Stimulated activated CD8-positive, alpha-beta memory T cell treated with anti-CD3 and anti-CD28 coated beads, Interleukin-15, amount 100 ng/mL, for 48 hours (primary cell): ENCODE measurements at regions not wholly inside any gene's neighbourhood (a gene's known extent, or its start where the extent isn't known, plus 50 kb on each side); places are given as distances from the start of the nearest gene placed in this dataset.
"Not testable (repeated sequence)": the region's sequence is repeated elsewhere in the genome, so short reads cannot be mapped to it uniquely, and the experiment has no call there.

Experiments
- DNase-seq, 2 donors: peaks; one replicate each; pipeline ENCODE4 v3.0.0-alpha.2; 2020; ENCODE audit warnings: low read depth in 2 of 2

- no peak for DNase-seq
These were observed 619.6 kb upstream of the AUTS2 start for GRCh38 chr7:68978710-68979109.

- DNase-seq = no peak
These were observed 618.3 kb upstream of the AUTS2 start for GRCh38 chr7:68980011-68980410.

DNA sequence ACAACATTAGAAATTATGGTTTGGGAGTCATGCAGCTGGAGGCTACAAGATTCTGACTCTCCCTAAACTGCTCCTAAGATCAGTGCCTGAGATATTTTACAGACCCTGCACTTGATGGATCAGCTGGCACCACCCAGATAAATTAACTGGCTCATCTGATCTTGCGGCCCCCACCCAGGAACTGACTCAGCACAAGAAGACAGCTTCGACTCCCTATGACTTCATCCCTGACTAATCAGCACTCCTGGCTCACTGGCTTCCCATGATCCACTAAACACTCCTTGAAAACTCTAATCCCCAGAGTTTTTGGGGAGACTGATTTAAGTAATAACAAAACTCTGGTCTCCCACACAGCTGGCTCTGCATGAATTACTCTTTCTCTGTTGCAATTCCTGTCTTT, 617.8 kb upstream of the AUTS2 start:
- not testable (repeated sequence) for DNase-seq

- no peak for DNase-seq
These were observed 614.0 kb upstream of the AUTS2 start for GRCh38 chr7:68984306-68984705.

DNA sequence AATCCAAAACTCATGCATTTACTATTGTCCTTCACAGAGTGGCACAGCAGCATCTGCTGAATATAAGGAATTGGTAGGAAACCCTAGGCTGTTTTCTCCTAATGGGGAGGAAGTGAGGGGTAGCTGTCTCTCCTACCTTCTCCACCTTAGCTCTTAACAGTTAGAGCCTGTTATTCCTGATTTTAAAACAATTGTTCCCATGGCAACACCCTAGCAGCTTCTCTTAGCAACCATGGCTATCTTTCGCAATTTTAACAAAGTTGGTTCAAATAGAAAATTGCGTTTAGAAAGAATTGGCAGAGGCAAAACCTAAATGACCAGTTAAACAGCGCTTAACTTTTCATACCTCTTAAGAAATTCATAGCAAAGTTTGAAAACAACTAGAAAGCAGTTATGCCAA, 603.4 kb upstream of the AUTS2 start:
- DNase-seq = no peak

GRCh38 chr7:68998136-68998535, 600.1 kb upstream of the AUTS2 start:
- no peak for DNase-seq

DNA sequence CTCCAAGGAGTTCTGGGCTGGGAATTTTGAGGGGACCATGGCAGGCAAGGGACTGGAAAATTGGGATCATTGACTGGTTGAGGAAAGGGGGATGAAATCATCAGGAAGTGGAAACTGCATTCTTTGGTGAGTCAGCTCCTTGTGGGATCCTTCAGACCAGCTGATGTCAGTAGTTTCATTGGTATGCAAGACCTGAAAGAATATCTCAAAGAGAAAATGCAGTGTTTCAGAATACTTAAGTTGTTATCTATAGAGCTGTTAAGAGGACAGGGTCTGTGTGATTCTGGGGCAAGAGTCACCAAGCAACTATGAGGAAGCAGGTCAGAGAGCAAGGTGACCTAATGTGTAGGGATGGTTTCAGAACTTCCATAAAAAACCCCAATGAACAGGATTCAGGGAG, 595.9 kb upstream of the AUTS2 start:
- no peak for DNase-seq

GRCh38 chr7:69012149-69012548, 586.1 kb upstream of the AUTS2 start:
- DNase-seq = no peak

DNA sequence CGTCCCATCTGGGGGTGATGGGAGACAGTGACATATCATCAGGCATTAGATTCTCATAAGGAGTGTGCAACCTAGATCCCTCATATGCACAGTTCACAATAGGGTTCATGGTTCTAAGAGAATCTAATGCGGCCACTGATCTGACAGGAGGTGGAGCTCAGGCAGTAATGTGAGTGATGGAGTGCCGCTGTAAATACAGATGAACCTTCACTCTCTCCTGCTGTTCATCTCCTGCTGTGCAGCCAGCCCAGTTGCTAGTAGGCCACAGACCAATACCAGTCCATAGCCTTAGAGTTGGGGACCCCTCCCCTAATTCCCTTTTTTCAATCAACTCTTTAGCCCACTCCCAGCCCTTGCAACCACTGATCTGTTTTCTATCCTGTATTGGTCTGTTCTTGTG, 581.1 kb upstream of the AUTS2 start:
- no peak for DNase-seq

GRCh38 chr7:69018200-69018599, 580.1 kb upstream of the AUTS2 start:
- no peak for DNase-seq

DNA sequence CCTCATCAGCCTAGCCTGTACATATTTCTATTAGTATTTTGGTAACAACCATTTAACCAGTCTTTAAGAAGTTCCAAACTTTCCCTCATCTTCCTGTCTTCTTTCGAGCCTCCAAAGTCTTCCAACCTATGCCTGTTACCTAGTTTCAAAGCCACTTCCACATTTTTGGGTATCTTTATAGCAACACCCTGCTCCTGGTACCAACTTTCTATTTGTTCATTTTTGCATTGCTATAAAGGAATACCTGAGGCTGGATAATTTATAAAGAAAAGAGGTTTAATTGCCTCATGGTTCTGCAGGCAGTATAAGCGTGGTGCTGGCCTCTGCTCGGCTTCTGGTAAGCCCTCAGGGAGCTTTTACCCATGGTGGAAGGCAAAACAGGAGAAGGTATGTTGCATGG, 578.8 kb upstream of the AUTS2 start:
- DNase-seq = no peak

GRCh38 chr7:69020536-69020935, 577.7 kb upstream of the AUTS2 start:
- no peak for DNase-seq

DNA sequence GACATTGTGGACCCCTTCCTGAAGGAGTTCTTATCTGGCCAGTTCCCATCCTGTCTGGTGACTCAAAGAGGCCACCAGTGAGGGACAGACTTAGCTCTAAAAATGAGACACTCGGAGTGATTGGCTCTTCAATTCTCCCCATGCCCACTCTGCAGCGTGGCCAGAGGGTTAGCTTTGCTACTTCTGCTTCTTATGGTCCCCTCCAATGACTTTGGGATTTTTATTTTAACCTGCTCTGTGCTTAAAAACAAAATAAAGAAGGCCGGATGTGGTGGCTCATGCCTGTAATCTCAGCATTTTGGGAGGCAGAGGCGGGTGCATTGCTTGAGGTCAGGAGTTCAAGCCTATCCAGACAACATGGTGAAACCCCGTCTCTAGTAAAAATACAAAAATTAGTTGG, 573.0 kb upstream of the AUTS2 start:
- no peak for DNase-seq

GRCh38 chr7:69032848-69033247, 565.4 kb upstream of the AUTS2 start:
- DNase-seq = no peak

GRCh38 chr7:69035826-69036225, 562.4 kb upstream of the AUTS2 start:
- DNase-seq = no peak

- DNase-seq = no peak
These were observed 562.0 kb upstream of the AUTS2 start for GRCh38 chr7:69036301-69036700.

DNA sequence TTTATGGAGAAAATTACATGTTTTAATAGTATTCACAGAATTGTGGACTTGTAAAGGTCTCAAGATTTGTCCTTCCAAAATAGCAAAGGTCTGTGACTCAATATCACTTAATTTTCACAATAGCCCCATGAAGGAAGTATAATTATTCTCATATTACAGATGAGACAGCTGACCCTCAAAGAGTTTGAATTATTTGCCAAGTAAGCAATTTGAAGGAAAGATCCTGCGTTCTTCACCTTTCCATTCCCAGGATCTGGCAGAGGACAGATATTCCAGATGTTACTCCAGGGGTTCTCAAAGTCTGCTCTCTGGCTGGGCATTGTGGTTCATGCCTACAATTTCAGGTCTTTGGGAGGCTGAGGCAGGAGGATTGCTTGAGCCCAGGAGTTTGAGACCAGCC, 559.4 kb upstream of the AUTS2 start:
- no peak for DNase-seq

GRCh38 chr7:69042138-69042537, 556.1 kb upstream of the AUTS2 start:
- DNase-seq = no peak

GRCh38 chr7:69047151-69047754, 551.0 kb upstream of the AUTS2 start:
- DNase-seq = no peak

- DNase-seq = no peak
These were observed 548.9 kb upstream of the AUTS2 start for GRCh38 chr7:69049326-69049725.

DNA sequence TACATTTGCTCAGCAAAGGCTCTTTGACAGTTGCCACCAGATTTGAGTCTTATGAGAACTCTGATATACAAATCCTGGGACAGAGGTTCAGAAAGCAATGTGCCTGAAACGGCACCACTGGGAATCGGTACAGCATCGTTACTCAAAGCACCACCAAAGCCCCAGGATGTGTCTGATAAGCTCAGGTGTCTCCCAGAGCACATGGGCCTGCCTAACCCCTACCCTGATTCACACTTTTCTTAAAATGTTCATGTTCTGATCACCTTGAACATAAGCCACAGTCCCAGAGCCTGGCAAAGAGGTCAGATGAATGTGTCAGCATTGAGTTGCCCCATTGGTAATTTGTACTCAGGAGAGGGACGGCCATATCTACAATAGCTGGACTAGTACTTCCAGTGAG, 545.8 kb upstream of the AUTS2 start:
- DNase-seq = no peak

- no peak for DNase-seq
These were observed 537.8 kb upstream of the AUTS2 start for GRCh38 chr7:69060516-69060915.

- no peak for DNase-seq
These were observed 536.1 kb upstream of the AUTS2 start for GRCh38 chr7:69062020-69062765.

DNA sequence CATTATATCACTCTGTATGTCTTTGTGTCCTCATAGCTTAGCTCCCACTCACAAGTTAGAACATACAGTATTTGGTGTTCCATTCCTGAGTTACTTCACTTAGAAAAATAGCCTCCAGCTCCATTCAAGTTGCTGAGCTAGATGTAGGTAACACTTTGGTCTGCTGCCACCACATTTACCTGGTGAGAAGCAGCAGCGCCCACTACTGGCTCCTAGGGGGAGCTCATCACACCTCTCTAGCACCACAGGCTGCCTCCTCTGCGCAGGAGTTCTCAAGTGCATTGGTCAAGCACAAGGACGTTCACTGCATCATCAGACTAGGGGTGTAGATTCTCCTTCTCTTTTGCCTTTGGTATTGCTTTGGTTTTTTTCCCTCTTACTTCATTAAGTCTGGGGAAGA, 530.9 kb upstream of the AUTS2 start:
- no peak for DNase-seq
